Liver (tissue), 3 donors: ENCODE measurements at regions not wholly inside any gene's neighbourhood (a gene's known extent, or its start where the extent isn't known, plus 50 kb on each side); places are given as distances from the start of the nearest gene placed in this dataset.
"Not testable (repeated sequence)": the region's sequence is repeated elsewhere in the genome, so short reads cannot be mapped to it uniquely, and the experiment has no call there.

Source experiments
- EGR1 ChIP-seq, 2 donors: IDR thresholded peaks; 2 replicates each; pipeline ENCODE4 v1.6.1; 2016 to 2018; ENCODE audit warnings: antibody characterized with exemption in 2 of 2, low read depth in 2 of 2
- MAX ChIP-seq: IDR thresholded peaks from 2 replicates; pipeline ENCODE4 v1.6.1; 2016; ENCODE audit warnings: antibody characterized with exemption
- YY1 ChIP-seq: IDR thresholded peaks from 2 replicates; pipeline ENCODE4 v1.6.1; 2016; ENCODE audit warnings: antibody characterized with exemption, mild to moderate bottlenecking
- TF ChIP-seq, protein P1 (sequence below): fragments of 150-350 bp; IDR thresholded peaks from 2 replicates; pipeline ENCODE4 v1.5.1; 2017; ENCODE audit warnings: improper control_type of control experiment, low read depth, low read length; ENCODE audit not compliant: missing input control
- TF ChIP-seq, protein P2 (sequence below): IDR thresholded peaks from 2 replicates; pipeline ENCODE4 v1.6.1; 2016; ENCODE audit warnings: antibody characterized with exemption
- TF ChIP-seq, protein P3 (sequence below): IDR thresholded peaks from 2 replicates; pipeline ENCODE4 v1.6.1; 2016; ENCODE audit warnings: antibody characterized with exemption, mild to moderate bottlenecking
- donor health status: healthy.
- donor health status: healthy.

DNA sequence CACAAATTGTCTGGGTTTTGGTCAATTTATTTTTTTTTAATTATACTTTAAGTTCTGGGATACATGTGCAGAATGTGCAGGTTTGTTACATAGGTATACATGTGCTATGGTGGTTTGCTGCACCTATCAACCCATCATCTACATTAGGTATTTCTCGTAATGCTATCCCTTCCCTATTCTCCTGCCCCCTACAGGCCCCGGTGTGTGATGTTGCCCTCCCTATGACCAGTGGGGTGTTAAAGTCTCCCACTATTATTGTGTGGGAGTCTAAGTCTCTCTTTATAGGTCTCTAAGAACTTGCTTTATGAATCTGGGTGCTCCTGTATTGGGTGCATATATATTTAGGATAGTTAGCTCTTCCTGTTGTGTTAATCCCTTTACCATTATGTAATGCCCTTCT is 104.4 kb downstream of the HNMT start:
- TF ChIP-seq, protein P1, sequence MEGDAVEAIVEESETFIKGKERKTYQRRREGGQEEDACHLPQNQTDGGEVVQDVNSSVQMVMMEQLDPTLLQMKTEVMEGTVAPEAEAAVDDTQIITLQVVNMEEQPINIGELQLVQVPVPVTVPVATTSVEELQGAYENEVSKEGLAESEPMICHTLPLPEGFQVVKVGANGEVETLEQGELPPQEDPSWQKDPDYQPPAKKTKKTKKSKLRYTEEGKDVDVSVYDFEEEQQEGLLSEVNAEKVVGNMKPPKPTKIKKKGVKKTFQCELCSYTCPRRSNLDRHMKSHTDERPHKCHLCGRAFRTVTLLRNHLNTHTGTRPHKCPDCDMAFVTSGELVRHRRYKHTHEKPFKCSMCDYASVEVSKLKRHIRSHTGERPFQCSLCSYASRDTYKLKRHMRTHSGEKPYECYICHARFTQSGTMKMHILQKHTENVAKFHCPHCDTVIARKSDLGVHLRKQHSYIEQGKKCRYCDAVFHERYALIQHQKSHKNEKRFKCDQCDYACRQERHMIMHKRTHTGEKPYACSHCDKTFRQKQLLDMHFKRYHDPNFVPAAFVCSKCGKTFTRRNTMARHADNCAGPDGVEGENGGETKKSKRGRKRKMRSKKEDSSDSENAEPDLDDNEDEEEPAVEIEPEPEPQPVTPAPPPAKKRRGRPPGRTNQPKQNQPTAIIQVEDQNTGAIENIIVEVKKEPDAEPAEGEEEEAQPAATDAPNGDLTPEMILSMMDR: not testable (repeated sequence)
- TF ChIP-seq, protein P2, sequence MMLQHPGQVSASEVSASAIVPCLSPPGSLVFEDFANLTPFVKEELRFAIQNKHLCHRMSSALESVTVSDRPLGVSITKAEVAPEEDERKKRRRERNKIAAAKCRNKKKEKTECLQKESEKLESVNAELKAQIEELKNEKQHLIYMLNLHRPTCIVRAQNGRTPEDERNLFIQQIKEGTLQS: not testable (repeated sequence)
- TF ChIP-seq MAX; YY1; EGR1 (IDR thresholded peaks at IDR 0.05; ENCODE audit: low read depth in 2 of 2): not testable (repeated sequence)
- TF ChIP-seq, protein P3, sequence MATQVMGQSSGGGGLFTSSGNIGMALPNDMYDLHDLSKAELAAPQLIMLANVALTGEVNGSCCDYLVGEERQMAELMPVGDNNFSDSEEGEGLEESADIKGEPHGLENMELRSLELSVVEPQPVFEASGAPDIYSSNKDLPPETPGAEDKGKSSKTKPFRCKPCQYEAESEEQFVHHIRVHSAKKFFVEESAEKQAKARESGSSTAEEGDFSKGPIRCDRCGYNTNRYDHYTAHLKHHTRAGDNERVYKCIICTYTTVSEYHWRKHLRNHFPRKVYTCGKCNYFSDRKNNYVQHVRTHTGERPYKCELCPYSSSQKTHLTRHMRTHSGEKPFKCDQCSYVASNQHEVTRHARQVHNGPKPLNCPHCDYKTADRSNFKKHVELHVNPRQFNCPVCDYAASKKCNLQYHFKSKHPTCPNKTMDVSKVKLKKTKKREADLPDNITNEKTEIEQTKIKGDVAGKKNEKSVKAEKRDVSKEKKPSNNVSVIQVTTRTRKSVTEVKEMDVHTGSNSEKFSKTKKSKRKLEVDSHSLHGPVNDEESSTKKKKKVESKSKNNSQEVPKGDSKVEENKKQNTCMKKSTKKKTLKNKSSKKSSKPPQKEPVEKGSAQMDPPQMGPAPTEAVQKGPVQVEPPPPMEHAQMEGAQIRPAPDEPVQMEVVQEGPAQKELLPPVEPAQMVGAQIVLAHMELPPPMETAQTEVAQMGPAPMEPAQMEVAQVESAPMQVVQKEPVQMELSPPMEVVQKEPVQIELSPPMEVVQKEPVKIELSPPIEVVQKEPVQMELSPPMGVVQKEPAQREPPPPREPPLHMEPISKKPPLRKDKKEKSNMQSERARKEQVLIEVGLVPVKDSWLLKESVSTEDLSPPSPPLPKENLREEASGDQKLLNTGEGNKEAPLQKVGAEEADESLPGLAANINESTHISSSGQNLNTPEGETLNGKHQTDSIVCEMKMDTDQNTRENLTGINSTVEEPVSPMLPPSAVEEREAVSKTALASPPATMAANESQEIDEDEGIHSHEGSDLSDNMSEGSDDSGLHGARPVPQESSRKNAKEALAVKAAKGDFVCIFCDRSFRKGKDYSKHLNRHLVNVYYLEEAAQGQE: not testable (repeated sequence)
